ENCODE measurements at regions not wholly inside any gene's neighbourhood (a gene's known extent, or its start where the extent isn't known, plus 50 kb on each side); places are given as distances from the start of the nearest gene placed in this dataset.

DNA sequence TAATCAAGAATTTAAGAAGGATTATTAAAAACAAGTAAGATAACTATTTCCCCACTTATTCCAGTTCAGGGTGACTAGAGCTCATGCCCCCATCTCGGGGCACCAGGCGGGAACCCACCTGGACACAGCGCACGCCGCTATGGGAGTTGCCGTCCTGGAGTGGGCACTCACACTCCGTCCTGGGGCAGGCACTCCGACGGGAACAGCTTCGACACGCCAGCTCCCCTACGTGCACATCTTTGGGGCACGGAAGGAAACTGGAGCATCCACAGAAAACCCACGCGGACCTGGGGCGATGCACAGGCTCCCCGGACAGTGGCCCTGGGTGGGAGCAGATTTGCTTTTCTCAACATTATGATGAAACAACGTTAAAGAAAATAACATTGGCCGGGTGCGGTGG, 52.0 kb upstream of the GATA5 start:
- Histone ChIP-seq H3K79me2 (ENCODE audit: insufficient read depth, low read depth) (no peaks in the 10 kb centered on the region), H3K9ac (no peak overlapping the region), H3K36me3 (ENCODE audit: insufficient read depth) (no peaks in the 10 kb centered on the region), H3K4me3 (IDR thresholded peaks at IDR 0.05; ENCODE audit: insufficient read depth, low read depth, low read length) (no peak overlapping the region), H3K27ac (no peak overlapping the region), H3K4me2 (no peak overlapping the region), H3K4me1 (ENCODE audit: low read depth, poor library complexity, severe bottlenecking) (no peaks in the 10 kb centered on the region), H2AFZ (ENCODE audit: low read depth) (no peak overlapping the region), H4K20me1 (ENCODE audit: insufficient read depth) (no peaks in the 10 kb centered on the region), H3K27me3 (ENCODE audit: insufficient read depth, low read depth) (peaks cover 100% of the 10 kb centered on the region)
- TF ChIP-seq, protein P1, sequence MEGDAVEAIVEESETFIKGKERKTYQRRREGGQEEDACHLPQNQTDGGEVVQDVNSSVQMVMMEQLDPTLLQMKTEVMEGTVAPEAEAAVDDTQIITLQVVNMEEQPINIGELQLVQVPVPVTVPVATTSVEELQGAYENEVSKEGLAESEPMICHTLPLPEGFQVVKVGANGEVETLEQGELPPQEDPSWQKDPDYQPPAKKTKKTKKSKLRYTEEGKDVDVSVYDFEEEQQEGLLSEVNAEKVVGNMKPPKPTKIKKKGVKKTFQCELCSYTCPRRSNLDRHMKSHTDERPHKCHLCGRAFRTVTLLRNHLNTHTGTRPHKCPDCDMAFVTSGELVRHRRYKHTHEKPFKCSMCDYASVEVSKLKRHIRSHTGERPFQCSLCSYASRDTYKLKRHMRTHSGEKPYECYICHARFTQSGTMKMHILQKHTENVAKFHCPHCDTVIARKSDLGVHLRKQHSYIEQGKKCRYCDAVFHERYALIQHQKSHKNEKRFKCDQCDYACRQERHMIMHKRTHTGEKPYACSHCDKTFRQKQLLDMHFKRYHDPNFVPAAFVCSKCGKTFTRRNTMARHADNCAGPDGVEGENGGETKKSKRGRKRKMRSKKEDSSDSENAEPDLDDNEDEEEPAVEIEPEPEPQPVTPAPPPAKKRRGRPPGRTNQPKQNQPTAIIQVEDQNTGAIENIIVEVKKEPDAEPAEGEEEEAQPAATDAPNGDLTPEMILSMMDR (conservative IDR thresholded peaks at IDR 0.05; ENCODE audit: low read depth, low read length) = no peak

DNA sequence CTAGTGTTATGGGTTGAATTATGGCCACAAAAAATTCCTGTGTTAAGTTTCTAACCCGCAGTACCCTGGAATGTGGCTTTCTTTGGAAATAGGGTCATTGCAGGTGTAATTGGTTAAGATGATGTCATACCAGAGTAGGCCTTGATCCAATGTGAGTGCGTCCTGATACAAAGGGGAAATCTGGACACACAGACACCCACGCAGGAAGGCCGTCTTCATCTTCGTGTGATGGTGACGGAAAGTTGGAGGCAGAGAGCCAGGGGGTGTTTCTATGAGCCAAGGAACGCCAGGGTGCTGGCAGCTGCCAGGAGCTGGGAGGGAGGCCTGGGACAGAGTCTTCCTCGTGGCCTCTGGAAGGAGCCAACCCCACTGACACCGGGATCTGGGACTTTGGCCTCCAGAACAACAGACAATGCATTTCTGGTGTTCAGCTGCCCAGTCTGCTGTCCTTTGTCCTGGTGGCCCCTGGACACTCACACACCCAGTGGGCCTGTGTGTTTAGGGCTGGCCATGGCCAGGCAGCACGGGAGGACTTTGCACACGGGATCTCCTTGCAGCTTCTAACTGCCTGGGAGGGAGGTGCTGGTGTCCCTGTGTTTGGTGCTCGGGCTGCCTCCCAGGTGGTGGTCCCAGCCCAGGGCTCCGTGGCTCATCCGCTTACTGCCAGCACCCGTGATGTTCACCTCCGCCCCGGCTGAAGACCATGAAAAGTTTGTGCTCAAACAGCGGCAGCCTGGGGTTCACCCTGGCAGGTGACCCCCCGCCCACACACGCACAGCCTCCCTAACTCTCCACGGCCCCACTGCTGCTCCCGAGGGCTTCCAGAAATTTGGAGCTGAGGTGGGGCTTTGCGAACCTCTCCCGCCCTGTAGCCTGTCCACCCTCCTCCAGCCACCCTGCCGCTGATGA, 53.4 kb upstream of the GATA5 start:
- Histone ChIP-seq H3K4me1 (ENCODE audit: low read depth, poor library complexity, severe bottlenecking) (no peaks in the 10 kb centered on the region), H3K79me2 (ENCODE audit: insufficient read depth, low read depth) (no peaks in the 10 kb centered on the region), H3K4me2 (no peak overlapping the region), H4K20me1 (ENCODE audit: insufficient read depth) (no peaks in the 10 kb centered on the region), H3K4me3 (IDR thresholded peaks at IDR 0.05; ENCODE audit: insufficient read depth, low read depth, low read length) (no peak overlapping the region), H2AFZ (ENCODE audit: low read depth) (no peak overlapping the region), H3K9ac (no peak overlapping the region), H3K27ac (no peak overlapping the region), H3K36me3 (ENCODE audit: insufficient read depth) (no peaks in the 10 kb centered on the region), H3K27me3 (ENCODE audit: insufficient read depth, low read depth) (peaks cover 100% of the 10 kb centered on the region)
- TF ChIP-seq, protein P1 (conservative IDR thresholded peaks at IDR 0.05; ENCODE audit: low read depth, low read length) = no peak

DNA sequence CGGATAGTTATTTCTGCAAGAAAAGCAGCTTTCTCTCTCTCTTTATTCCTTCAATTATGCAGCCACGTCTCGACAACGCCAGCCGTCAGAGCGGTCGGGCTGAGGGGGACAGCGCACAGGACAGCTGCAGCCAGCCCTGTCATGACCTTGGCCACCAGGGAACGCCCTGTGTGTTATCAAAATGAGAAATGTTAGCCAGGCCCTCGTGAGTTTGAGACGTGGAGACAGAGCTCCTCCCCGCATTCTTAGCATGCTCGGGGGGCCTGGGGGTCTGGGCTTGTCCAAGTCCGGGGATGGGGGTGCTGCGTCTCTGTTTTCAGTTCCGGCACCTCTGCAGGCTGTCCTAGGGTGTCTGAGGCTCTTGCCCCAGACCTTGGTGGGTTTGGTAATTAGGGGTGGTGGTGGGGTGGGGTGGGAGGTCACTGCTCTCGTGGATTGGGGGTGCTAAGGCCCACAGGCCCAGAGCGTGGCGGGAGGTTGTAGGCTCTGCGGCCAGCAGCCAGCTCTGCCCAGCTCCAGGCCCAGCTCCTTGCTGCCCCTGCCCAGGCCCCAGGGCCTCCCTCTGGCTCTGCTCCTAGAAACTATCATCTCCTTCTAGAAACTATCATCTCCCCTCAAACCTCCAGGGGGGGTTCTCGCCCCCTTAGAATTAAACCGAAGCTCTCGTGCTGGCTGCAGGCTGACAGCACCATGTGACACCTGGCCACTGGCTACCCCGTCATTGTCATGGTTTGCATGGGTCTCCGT, 54.3 kb upstream of the GATA5 start:
- H3K4me2 ChIP-seq = no peak overlapping the region
- H3K27me3 ChIP-seq (ENCODE audit: insufficient read depth, low read depth) = peaks cover 98% of the 10 kb centered on the region
- H3K27ac ChIP-seq = no peak overlapping the region
- no peaks in the 10 kb centered on the region for H3K79me2 ChIP-seq (ENCODE audit: insufficient read depth, low read depth)
- no peak overlapping the region for H2AFZ ChIP-seq (ENCODE audit: low read depth)
- TF ChIP-seq, protein P1 (conservative IDR thresholded peaks at IDR 0.05; ENCODE audit: low read depth, low read length) = no peak
- H3K4me1 ChIP-seq (ENCODE audit: low read depth, poor library complexity, severe bottlenecking) = no peaks in the 10 kb centered on the region
- H4K20me1 ChIP-seq (ENCODE audit: insufficient read depth) = no peaks in the 10 kb centered on the region
- H3K9ac ChIP-seq = no peak overlapping the region
- no peaks in the 10 kb centered on the region for H3K36me3 ChIP-seq (ENCODE audit: insufficient read depth)
- H3K4me3 ChIP-seq (IDR thresholded peaks at IDR 0.05; ENCODE audit: insufficient read depth, low read depth, low read length) = no peak overlapping the region

DNA sequence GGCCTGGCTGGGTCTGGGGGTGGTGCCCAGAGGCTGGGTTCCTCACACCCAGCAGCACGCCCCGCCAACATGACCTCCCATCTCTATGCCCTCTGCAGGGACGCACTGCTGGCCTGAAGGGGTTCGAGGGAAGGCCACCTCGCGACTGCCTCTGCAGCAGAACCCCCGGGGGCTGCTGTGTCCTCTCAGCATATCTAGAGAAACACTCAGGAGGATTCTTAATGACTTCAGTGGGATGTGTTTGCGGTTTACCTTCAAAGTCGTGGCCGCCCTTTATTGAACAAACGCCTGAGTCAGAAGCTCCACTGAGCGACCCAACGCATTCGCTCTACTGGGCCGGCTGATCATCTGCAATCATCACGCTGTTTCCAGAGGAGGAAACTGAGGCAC, 54.8 kb upstream of the GATA5 start:
- Histone ChIP-seq H3K9ac (no peak overlapping the region), H3K27me3 (ENCODE audit: insufficient read depth, low read depth) (peaks cover 98% of the 10 kb centered on the region), H3K4me3 (IDR thresholded peaks at IDR 0.05; ENCODE audit: insufficient read depth, low read depth, low read length) (no peak overlapping the region)

More for the DNA sequence above, 54.8 kb upstream of the GATA5 start:
- Histone ChIP-seq H3K36me3 (ENCODE audit: insufficient read depth) (no peaks in the 10 kb centered on the region), H4K20me1 (ENCODE audit: insufficient read depth) (no peaks in the 10 kb centered on the region), H3K79me2 (ENCODE audit: insufficient read depth, low read depth) (no peaks in the 10 kb centered on the region), H2AFZ (ENCODE audit: low read depth) (no peak overlapping the region), H3K4me2 (no peak overlapping the region), H3K27ac (no peak overlapping the region), H3K4me1 (ENCODE audit: low read depth, poor library complexity, severe bottlenecking) (no peaks in the 10 kb centered on the region)
- TF ChIP-seq, protein P1 (conservative IDR thresholded peaks at IDR 0.05; ENCODE audit: low read depth, low read length) = no peak
